ENCODE measurements at regions not wholly inside any gene's neighbourhood (a gene's known extent, or its start where the extent isn't known, plus 50 kb on each side); places are given as distances from the start of the nearest gene placed in this dataset.

DNA sequence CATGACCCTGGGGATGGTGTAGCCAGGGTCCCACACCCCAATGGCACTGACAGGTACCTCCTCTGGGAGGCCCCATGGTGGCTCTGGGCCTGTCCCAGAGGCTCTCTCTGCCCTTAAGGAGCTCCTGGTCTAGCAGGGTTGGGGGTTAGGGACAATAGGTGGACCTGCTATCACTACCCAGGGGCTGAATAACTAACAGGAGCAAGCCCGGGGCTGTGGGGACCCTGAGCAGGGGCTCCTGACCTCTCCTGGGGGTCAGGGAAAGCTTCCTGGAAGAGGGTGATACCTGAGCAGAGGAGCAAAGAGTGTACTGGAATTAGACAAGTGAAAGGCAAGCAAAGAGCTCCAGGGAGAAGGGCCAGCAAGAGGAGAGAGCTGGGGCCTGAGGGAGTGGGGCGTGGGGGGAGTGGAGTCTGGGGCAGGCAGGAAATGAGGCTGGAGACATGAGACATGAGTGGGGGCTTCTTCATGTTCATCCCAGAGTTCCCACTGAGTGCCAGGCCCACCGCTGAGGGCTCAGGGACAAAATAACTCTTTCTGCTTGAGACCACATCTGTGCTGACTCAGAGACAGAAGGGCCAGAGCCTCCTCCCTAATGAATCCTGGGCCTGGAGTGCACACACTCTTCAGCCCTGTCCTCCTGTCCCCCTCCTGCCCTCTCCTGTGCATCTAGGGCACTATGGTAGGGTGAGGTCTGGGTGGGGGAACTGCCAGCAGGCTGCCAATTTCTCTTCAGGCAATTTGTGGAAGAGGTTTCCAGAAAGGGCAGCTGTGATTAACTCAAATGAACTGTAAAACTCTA is 517.6 kb downstream of the PTPRU start:
- DNase-seq = no peak

DNA sequence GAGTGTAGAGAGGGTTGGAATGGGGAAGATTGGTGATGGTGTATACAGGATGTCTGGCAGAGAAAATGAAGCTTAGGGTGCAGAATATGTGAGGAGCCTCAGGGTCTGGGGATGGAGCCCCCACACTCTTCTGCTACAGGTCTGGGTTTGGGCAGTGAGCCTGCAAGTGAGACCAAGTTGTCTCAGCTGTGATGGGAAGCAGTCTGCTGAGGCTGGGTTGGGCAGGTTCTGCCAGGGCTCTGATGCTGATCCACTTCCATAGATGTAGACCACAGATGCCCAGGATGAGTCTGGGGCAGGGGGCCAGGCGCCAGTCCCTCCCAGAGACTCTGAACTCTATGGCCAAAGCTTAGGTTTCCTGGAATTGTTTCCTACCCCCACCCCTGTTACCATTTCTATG is 516.9 kb downstream of the PTPRU start:
- DNase-seq = no peak

DNA sequence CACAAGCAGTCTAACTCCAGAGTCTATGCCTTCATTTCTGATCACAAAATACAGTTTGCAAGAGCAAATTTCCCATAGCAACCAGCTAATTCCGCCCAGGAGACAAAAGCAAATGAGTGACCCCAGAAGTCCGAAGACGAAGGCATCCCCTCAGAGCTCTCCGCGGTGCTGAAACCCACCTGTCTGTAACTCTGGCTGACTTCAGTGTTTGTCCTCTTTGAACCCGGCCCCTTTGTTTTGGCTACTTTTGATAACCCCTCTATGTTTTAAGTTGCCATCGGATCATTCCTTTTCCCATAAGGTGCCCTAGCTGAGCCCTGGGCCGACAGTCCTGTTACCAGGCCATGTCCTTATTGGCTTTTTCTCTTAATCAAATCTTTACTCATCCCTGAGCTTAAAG is 515.8 kb downstream of the PTPRU start:
- no peak for DNase-seq

DNA sequence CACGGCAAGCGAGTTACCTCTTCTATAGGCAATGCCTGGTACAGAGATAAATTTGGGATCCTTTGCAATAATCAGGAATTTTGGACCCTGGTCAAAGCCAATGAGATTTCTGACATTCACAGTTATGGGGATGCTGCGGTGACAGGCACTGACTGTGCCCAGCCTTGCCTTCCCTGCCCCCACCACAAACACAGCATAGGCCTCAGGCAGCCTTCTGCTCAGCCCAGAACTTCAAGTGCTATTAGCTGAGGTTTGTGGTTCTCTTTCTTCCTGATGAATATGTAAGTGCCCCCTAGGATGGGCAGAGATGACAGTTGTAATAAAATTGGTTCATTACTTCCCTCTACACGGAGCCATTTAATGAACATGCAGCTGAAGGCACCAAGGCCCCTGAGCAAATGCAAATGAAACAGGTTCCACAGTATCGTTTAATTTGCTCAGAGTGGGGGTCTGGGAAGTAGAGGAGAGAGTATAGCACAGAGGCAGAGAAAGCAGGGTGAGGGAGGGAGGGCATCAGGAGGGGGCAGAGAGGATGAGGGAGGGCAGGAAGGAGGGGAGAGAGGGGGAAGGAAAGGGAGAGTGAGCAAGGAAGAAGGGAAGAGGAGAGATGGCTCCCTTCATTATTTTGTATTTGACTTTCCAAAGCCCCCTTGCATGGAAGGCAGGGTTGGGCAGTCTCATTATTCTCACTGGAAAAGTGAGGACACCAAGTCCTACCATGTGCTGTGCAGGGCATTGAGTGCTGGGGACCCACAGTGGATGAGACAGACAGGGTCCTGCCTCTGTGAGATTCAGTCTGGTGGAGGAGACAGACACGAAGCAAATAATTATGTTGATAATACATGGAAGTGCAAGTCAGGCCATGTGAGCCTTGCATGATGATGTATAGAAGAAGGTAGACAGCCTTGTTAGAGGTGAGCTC is 513.0 kb downstream of the PTPRU start:
- no peak for DNase-seq

DNA sequence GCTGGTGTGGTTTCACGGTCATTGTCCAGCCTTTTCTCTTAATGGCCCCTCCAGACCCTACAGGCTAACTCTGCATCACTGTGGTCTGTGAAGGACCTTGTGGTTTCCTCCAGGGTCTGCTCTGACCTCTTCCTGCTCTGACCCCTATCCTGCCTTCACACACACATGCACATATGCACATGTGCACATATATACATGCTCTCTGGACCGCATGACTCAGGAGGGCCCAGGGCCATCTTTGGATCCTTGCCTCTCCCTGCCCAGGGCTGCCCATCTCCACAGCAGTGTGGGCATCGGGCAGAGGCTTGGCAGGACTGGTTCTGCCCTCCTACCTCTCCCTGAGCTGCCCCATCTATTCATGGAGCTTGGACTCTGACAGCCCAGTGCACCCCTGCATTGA is 510.9 kb downstream of the PTPRU start:
- DNase-seq = no peak

DNA sequence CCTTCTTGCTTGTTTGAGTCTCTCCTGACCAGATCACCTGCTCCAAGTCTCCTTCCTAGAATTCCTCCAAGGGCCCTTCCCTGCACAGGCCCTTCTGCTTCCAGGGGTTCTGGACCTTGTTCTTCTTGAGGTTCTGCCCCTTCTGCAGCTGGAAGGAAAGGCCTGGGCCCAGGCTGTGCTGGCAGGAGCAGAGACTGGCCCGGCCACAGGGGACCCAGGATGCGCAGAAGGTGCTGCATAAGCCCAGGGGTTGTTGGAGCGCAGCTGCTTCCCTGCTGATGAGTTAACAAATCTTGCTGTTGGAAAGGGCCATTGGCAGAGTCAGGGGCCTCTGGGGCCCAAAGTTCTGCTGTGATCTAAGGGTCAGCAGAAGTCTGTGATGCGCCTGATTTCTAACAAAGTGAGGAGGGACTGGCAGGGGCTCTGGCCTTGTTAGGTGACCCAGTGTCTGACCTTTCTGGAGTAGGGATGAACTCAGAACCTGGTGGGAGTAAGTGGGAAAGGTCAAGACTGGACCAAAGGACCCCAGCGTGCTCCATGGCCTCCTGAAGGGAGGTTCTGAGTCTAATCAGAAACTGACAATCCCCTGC is 509.8 kb downstream of the PTPRU start:
- no peak for DNase-seq

DNA sequence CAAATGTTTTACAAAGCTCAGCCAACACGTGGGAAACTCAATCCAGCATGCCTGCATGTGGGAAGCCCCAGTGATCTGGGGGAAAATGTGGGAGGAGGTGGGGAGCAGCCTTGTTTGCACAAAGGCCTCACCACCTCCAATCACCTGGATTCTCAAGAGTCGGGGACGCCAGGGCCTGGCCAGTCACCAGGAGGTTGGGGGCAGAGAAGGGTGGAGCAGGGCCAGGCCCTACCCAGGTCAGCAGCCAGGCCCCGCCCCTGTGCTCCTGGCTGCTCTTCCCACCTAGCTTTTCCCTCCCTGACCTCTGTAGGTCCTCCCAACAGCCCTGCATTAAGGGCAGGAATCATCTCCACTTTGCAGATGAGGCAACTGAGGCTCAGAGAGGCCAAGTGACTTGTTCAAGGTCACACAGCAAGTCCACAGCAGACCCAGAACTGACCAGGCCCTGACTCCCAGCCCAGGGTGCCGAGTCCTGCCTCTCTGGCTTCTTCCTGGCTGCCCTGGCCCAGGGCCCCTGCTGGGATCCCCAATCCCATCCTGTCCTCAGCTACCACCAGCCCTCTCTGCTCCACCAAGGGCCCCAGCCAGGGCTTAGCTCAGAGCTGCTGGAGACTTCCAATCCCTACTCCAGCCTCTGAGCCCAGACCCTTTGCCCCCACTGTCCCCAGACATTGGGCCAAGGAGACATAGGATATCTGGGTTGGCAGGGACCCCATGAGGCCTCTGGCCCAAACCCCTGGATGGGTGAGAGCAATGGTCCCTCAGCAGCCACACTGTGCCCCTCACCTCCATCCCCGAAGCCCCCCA is 508.6 kb downstream of the PTPRU start:
- DNase-seq = no peak

DNA sequence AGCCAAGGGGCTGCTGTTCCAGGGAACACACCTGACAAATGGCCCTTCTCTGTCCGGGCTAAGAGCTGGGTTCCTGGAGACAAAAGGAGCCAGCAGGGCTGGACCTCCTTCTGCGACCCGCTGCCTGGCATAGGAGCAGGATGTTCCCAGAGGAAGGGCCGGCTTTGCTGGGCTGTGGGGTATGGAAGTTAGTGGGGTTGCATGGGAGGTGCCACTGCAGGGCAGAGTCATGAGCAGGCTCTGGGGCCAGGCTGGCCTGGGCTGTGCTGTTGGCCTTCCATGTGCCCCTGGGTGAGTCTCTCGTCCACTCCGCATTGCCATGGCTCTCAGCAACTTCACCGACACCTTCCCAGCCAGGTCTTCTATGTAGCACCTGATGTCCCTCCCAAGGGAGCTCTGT is 507.6 kb downstream of the PTPRU start:
- DNase-seq = no peak

DNA sequence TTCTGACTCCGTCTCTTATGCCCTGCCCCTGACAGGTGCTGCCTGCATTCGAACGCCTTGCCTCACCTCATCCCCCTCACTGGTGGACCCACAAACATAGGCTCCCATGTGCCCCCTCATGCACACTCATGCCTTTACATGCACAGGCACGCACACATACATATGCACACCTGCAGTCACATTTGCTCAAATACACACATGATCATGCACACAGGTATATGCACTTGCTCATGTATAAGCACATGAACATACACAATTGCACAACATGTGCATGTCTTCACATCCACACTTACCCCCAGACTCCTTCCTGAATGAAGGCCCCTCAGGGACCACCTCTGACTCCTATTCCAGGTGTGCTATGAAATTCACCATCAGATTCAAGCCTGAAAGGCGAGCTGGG is 506.9 kb downstream of the PTPRU start:
- DNase-seq = no peak

DNA sequence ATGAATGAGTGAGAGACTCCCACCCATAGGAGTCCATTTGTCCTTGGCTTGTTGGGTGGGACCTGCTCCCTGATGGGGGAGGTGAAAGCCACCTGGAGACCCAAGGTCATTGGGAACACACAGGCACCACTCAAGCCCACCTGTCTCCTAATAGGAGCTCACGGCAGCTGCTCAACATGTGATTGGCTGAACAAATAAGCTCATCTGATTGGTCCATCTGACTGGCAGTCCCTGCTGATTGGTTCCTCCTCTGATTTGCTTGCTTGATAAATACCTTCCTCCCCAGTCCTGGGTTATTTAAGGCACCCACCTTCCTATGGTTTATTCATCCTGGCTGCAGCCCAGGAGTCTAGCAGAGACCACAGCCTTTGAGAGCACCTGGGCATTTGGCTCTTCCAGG is 502.9 kb downstream of the PTPRU start:
- no peak for DNase-seq

DNA sequence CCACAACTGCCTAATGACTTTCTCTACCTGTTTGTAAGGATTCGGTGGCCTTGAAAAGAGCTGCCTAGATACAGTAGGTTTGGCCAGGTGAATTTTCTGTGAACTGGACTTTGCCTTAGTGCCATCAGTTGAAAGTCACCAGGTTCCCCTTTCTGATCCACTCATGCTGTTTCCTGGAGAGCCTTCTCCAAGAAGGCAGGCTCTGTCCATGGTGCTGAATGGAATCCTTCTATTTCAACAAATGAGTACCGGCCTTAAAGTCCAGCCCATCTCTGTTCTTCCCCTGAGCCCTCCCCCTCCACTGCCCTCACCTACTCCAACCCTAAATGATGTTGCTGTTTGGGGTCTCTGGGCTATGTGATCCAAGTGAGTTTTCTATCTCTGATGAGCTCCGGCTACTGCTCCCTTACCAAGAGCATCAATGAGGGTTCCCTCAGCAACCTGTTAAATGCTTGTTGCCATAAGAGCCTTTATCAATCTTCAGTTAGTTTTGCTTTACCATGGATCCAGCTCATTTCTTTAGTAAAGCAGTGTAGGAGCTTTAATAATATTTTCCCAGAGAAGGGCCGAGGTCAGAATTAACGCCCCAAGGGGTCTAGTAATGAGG is 500.4 kb downstream of the PTPRU start:
- peak; percentile 38 for DNase-seq

DNA sequence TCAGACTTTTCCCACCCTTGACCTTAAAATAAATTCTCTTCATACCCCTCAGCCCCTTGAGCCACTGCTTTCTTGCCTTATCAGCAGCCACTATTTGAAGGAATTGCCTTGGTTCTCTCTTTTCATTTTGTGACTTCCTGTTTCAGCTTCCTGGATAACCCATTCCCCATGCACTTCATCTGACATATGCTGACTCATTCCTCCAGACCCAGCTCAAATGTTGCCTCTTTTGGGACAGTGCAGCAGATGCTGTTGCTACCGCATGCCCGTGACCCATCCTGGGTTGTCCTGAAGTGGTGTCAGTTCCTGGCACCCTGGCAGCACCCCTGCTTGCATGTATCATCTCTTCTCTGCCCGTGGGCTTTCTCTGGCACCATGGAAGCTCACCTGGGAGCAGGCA is 496.1 kb downstream of the PTPRU start:
- DNase-seq = no peak

DNA sequence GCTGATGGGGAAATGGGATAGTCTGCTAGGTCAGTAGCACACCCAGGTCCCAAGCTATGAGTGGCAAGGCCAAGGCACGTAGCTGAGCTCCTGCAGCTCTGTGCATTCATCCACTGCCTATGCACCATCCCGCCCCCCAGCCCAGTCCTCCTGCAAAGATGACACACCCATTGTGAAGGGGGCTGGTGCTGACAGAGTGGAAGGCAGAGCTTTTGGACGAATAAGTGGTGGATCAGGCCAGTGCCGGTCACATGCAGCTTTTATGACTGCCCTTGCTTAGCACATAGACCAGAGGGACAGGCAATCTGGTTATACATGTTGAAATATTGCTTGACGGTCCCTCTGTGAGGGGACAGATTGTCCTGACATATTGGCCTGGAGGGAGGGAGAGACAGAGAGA is 494.3 kb downstream of the PTPRU start:
- DNase-seq = no peak

DNA sequence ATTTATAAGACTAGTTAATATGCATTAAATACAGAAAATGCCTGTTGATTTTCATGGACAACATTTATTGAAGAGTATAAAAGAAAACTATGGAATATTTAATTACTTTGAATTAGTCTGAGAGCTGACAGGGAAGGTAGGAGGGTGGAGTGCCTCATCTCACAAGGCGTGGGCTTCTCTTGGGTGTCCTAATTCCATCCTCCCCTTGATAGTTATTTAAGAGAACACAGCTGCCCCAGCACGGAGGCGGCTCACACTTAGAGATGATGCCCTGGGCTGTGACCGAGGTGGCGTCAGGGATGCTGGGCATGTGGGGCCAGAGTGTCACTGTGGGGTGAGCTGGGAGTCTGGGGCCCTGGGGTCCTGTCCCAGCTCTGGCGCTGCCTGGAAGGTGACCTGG is 493.0 kb downstream of the PTPRU start:
- no peak for DNase-seq

DNA sequence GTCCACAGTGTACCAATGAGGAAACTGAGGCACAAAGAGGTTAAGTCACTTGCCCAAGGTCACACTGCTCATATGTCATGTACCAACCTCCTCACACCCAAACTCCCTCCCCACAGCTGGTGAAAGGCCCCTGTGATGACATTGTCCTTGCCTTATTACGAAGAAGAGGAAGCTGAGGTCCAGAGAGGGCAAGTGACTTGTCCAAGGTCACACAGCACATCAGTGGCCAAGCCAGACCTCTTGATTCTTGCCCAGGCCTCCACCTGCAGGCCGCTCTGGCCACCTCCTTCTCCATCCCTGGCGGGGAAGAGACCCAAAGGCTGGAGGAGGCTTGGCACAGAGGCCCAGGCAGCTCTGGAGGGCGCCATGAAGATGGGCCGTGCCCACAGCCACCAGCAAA is 492.4 kb downstream of the PTPRU start:
- DNase-seq = no peak

DNA sequence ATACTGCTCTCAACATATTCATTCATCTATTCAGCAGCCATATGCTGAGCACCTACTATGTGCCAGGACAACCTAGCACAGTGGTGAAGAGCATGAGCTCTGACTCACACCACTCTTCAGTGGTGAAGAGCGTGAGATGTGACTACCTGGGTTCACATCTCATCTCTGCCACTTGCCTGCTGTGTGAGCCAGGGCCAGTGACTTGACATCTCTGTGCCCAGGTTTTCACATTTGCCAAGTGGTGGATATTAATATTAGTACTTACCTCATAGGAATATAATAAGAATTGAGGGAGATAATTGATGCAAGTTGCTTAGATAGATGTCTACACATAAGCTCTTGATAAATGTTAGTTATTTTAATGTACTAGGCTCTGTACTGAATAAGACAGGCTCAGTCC is 488.9 kb downstream of the PTPRU start:
- DNase-seq = no peak

DNA sequence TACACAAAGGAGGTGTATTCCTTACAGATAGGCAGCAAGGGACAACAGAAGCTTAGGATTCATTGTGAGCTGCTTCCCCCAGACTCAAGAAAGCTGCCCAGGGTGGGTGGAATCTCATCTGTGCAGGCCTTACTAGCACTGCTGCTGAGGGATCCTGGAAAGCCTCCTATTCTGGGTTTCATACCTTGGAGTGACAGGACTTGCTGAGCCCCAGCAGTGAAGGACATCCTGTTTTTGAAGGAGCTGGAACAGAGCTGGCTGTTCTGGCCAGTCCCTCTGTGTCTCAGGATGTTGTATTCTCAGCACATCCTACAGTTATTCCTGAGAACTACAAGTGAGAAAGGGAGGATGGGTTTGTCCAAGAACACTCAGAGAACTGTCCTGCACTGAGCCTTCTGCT is 486.3 kb downstream of the PTPRU start:
- no peak for DNase-seq

DNA sequence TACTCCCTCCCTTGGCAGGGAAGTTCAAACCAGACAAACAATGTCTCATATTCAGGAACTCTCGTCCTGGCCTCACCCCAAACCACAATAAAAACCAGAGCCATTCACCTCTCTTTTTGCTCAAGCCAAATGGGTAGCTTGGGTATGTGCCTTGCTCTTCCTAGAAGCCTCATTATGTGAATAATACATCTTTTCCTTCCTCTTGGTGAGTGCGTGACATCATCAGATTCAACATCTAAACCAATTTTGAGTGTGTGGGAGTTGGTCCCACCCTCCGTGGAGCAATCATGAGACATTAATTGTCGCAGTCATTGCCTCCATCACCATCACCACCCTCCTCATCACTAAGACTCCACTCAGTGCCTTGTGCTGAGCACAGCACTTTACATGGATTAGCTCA is 482.9 kb downstream of the PTPRU start:
- no peak for DNase-seq

DNA sequence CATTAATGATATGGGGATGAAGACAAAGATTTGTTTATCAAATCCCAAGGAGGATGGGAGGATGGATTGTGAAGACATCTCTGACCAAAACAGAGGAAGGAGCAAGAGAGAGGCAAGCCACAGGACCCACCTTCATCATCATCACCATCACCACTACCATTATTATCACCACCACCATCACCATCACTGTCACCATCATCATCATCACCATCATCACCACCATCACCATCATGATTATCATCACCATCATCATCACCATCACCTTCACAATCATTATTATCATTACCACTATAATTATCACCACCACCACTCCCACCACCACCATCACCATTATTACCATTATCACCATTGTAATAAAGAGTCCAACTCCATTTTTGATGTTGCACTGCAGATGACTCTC is 482.5 kb downstream of the PTPRU start:
- no peak for DNase-seq

DNA sequence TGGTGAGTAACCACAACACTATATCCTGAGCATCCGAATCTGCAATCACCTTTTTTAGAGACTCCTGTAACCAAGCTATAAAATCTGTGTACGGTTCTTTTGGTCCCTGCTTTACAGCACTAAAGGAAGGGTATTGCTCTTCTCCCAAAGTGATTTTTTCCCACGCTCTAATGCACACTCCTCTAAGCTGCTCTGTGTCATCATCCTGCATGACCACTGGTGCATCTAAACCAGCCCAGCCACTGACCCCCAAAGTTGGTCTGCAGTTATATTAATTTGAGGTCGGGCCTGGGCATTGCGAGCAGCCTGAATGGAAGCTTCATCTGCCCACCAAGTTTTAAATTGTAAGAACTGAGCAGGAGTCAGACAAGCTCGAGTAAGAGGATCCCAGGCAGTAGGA is 480.0 kb downstream of the PTPRU start:
- DNase-seq = no peak

DNA sequence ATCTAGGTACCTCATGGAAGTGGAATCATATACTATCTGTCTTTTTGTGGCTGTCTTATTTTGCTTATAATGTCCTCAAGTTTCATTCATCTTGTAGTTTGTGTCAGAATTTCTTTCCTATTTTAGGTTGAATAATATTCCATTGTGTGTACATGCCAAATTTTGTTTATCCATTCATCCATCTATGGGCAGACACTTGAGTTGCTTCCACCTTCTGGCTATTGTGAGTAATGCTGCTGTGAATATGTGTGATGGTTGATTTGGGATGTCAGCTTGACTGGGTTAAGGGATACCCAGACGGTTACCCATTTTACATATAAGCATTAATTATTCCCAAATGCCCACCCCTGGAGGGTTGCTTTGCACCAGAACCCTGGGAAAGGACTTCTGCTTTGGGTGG is 477.5 kb downstream of the PTPRU start:
- DNase-seq = no peak

DNA sequence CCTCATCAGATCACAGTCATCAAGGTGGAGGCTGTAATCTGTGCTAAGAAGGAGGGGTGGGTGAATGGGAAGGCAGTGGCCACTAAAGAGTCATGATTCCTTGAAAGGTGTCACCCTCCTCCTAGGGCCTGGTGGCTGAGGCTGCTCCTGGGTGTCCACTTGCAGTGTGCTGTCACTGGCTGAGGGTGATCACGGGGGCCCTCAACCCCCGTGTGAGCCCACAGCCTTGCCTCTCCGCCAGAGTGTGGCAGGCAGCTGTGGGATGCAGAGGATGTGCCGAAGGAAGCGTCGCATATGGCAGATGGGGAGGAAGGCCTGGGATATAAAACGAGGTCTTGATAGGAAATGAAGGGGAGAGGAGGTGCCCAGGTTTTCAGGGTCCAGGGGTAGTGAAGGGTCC is 476.5 kb downstream of the PTPRU start:
- DNase-seq = no peak

Measured in hindlimb muscle (tissue), 1 donor.